Activated T-helper 17 cell treated with anti-CD3 and anti-CD28 coated beads, Interleukin-2, amount 50 U/mL, for 72 hours (primary cell): ENCODE measurements at regions not wholly inside any gene's neighbourhood (a gene's known extent, or its start where the extent isn't known, plus 50 kb on each side); places are given as distances from the start of the nearest gene placed in this dataset.
"Not testable (repeated sequence)": the region's sequence is repeated elsewhere in the genome, so short reads cannot be mapped to it uniquely, and the experiment has no call there.

Experiments
- ATAC-seq: fragments of 150-1000 bp; cut with Tn5 transposase; replicated peaks from 2 replicates; pipeline ENCODE4 v1.10.0; 2021; ENCODE audit warnings: mild to moderate bottlenecking, moderate library complexity
- H3K27ac Mint-ChIP-seq: one replicate; pipeline ENCODE4 v1.8.0; 2022; ENCODE audit warnings: mixed read lengths
- H3K27me3 Mint-ChIP-seq: one replicate; pipeline ENCODE4 v1.8.0; 2022; ENCODE audit warnings: mixed read lengths
- H3K36me3 Mint-ChIP-seq: one replicate; pipeline ENCODE4 v1.8.0; 2022; ENCODE audit warnings: low read depth, mild to moderate bottlenecking, mixed read lengths
- H3K4me1 Mint-ChIP-seq: one replicate; pipeline ENCODE4 v1.8.0; 2022; ENCODE audit warnings: mixed read lengths
- H3K4me3 Mint-ChIP-seq: one replicate; pipeline ENCODE4 v1.8.0; 2022; ENCODE audit warnings: mild to moderate bottlenecking, mixed read lengths
- H3K9me3 Mint-ChIP-seq: one replicate; pipeline ENCODE4 v1.8.0; 2022; ENCODE audit warnings: mixed read lengths

- Mint-ChIP-seq H3K9me3 (no peaks in the 10 kb centered on the region), H3K4me1 (no peaks in the 10 kb centered on the region), H3K27ac (no peak overlapping the region), H3K27me3 (no peaks in the 10 kb centered on the region), H3K4me3 (no peak overlapping the region), H3K36me3 (no peaks in the 10 kb centered on the region)
- no peak for ATAC-seq
Observed at GRCh38 chr7:113763226-113763625, 155.6 kb downstream of the PPP1R3A start.

- Mint-ChIP-seq H3K27me3 (no peaks in the 10 kb centered on the region), H3K27ac (no peak overlapping the region), H3K36me3 (no peaks in the 10 kb centered on the region), H3K4me1 (no peaks in the 10 kb centered on the region), H3K4me3 (no peak overlapping the region), H3K9me3 (peaks cover 6% of the 10 kb centered on the region)
- ATAC-seq, result no peak
Observed at GRCh38 chr7:113756250-113756649, 162.6 kb downstream of the PPP1R3A start.

GRCh38 chr7:113752689-113753088 is 166.1 kb downstream of the PPP1R3A start:
- H3K4me3 Mint-ChIP-seq, result no peak overlapping the region
- no peak overlapping the region for H3K27ac Mint-ChIP-seq
- H3K9me3 Mint-ChIP-seq, result peaks cover 6% of the 10 kb centered on the region
- ATAC-seq, result no peak
- no peaks in the 10 kb centered on the region for H3K36me3 Mint-ChIP-seq
- H3K4me1 Mint-ChIP-seq, result no peaks in the 10 kb centered on the region
- H3K27me3 Mint-ChIP-seq, result no peaks in the 10 kb centered on the region

GRCh38 chr7:113752289-113752688 is 166.5 kb downstream of the PPP1R3A start:
- H3K36me3 Mint-ChIP-seq, result no peaks in the 10 kb centered on the region
- no peak overlapping the region for H3K27ac Mint-ChIP-seq
- peaks cover 3% of the 10 kb centered on the region for H3K9me3 Mint-ChIP-seq
- no peak for ATAC-seq
- no peak overlapping the region for H3K4me3 Mint-ChIP-seq
- H3K4me1 Mint-ChIP-seq, result no peaks in the 10 kb centered on the region
- H3K27me3 Mint-ChIP-seq, result no peaks in the 10 kb centered on the region

- Mint-ChIP-seq H3K4me1 (no peaks in the 10 kb centered on the region), H3K36me3 (no peaks in the 10 kb centered on the region), H3K9me3 (no peaks in the 10 kb centered on the region), H3K4me3 (no peak overlapping the region), H3K27ac (no peak overlapping the region), H3K27me3 (no peaks in the 10 kb centered on the region)
- no peak for ATAC-seq
Observed at GRCh38 chr7:113751547-113751946, 167.3 kb downstream of the PPP1R3A start.

- ATAC-seq, result not testable (repeated sequence)
Observed at GRCh38 chr7:113748385-113748784, 170.4 kb downstream of the PPP1R3A start.

GRCh38 chr7:113742946-113743431 is 175.8 kb downstream of the PPP1R3A start:
- ATAC-seq, H3K27ac Mint-ChIP-seq, H3K9me3 Mint-ChIP-seq, H3K27me3 Mint-ChIP-seq, H3K4me3 Mint-ChIP-seq, H3K36me3 Mint-ChIP-seq, H3K4me1 Mint-ChIP-seq: not testable (repeated sequence)

More at GRCh38 chr7:113748385-113748784, 170.4 kb downstream of the PPP1R3A start:
- not testable (repeated sequence) for H3K27me3 Mint-ChIP-seq, H3K36me3 Mint-ChIP-seq, H3K4me1 Mint-ChIP-seq, H3K9me3 Mint-ChIP-seq, H3K4me3 Mint-ChIP-seq, H3K27ac Mint-ChIP-seq

GRCh38 chr7:113742377-113742776 is 176.4 kb downstream of the PPP1R3A start:
- Mint-ChIP-seq H3K4me1 (no peaks in the 10 kb centered on the region), H3K36me3 (no peaks in the 10 kb centered on the region), H3K4me3 (no peak overlapping the region), H3K27me3 (peaks cover 4% of the 10 kb centered on the region), H3K9me3 (peaks cover 4% of the 10 kb centered on the region), H3K27ac (no peak overlapping the region)
- no peak for ATAC-seq

- ATAC-seq, result no peak
- Mint-ChIP-seq H3K9me3 (no peaks in the 10 kb centered on the region), H3K4me1 (no peaks in the 10 kb centered on the region), H3K27me3 (no peaks in the 10 kb centered on the region), H3K4me3 (no peak overlapping the region), H3K36me3 (no peaks in the 10 kb centered on the region), H3K27ac (no peak overlapping the region)
Observed at GRCh38 chr7:113731571-113731970, 187.2 kb downstream of the PPP1R3A start.

GRCh38 chr7:113730309-113730955 is 188.4 kb downstream of the PPP1R3A start:
- H3K4me3 Mint-ChIP-seq, result no peak overlapping the region
- H3K27me3 Mint-ChIP-seq, result peaks cover 4% of the 10 kb centered on the region

GRCh38 chr7:113727486-113727885 is 191.3 kb downstream of the PPP1R3A start:
- peaks cover 4% of the 10 kb centered on the region for H3K9me3 Mint-ChIP-seq
- ATAC-seq, result no peak
- H3K27ac Mint-ChIP-seq, result no peak overlapping the region
- no peaks in the 10 kb centered on the region for H3K36me3 Mint-ChIP-seq
- H3K4me1 Mint-ChIP-seq, result no peaks in the 10 kb centered on the region
- no peak overlapping the region for H3K4me3 Mint-ChIP-seq
- H3K27me3 Mint-ChIP-seq, result peaks cover 4% of the 10 kb centered on the region

More at GRCh38 chr7:113730309-113730955, 188.4 kb downstream of the PPP1R3A start:
- no peak overlapping the region for H3K27ac Mint-ChIP-seq
- no peaks in the 10 kb centered on the region for H3K4me1 Mint-ChIP-seq
- H3K9me3 Mint-ChIP-seq, result peaks cover 4% of the 10 kb centered on the region
- peak; percentile 71 for ATAC-seq
- H3K36me3 Mint-ChIP-seq, result no peaks in the 10 kb centered on the region

- no peak for ATAC-seq
- Mint-ChIP-seq H3K4me1 (no peaks in the 10 kb centered on the region), H3K4me3 (no peak overlapping the region), H3K27me3 (peaks cover 4% of the 10 kb centered on the region), H3K27ac (no peak overlapping the region), H3K9me3 (peaks cover 4% of the 10 kb centered on the region), H3K36me3 (no peaks in the 10 kb centered on the region)
Observed at GRCh38 chr7:113722006-113722405, 196.8 kb downstream of the PPP1R3A start.

GRCh38 chr7:113717739-113718138 is 201.1 kb downstream of the PPP1R3A start:
- Mint-ChIP-seq H3K4me1 (no peaks in the 10 kb centered on the region), H3K9me3 (no peaks in the 10 kb centered on the region), H3K36me3 (no peaks in the 10 kb centered on the region), H3K4me3 (no peak overlapping the region), H3K27ac (no peak overlapping the region), H3K27me3 (no peaks in the 10 kb centered on the region)
- no peak for ATAC-seq

GRCh38 chr7:113715981-113716856 is 202.6 kb downstream of the PPP1R3A start:
- no peak overlapping the region for H3K27ac Mint-ChIP-seq
- H3K36me3 Mint-ChIP-seq, result no peaks in the 10 kb centered on the region
- H3K9me3 Mint-ChIP-seq, result no peaks in the 10 kb centered on the region
- H3K4me1 Mint-ChIP-seq, result no peaks in the 10 kb centered on the region
- no peaks in the 10 kb centered on the region for H3K27me3 Mint-ChIP-seq
- ATAC-seq, result no peak
- no peak overlapping the region for H3K4me3 Mint-ChIP-seq

GRCh38 chr7:113715262-113715661 is 203.5 kb downstream of the PPP1R3A start:
- H3K4me1 Mint-ChIP-seq, result no peaks in the 10 kb centered on the region
- H3K27ac Mint-ChIP-seq, result no peak overlapping the region
- H3K27me3 Mint-ChIP-seq, result peaks cover 1% of the 10 kb centered on the region
- no peak overlapping the region for H3K4me3 Mint-ChIP-seq
- H3K36me3 Mint-ChIP-seq, result no peaks in the 10 kb centered on the region
- H3K9me3 Mint-ChIP-seq, result no peaks in the 10 kb centered on the region
- no peak for ATAC-seq
